ENCODE measurements at regions not wholly inside any gene's neighbourhood (a gene's known extent, or its start where the extent isn't known, plus 50 kb on each side); places are given as distances from the start of the nearest gene placed in this dataset.
"Not testable (repeated sequence)": the region's sequence is repeated elsewhere in the genome, so short reads cannot be mapped to it uniquely, and the experiment has no call there.

- Histone ChIP-seq H3K36me3 (no peaks in the 10 kb centered on the region), H3K4me3 (no peak overlapping the region), H3K9me3 (peaks cover 0 to 10% (median 6%) of the 10 kb centered on the region in 4 donors), H3K27me3 (no peaks in the 10 kb centered on the region), H3K4me1 (no peaks in the 10 kb centered on the region), H3K27ac (no peak overlapping the region)
- 87 to 94% methylated on average over 3 of the region's 3 CpGs for WGBS, 2 donors
- no peak for ATAC-seq (ENCODE audit: low FRiP score in 2 of 2)
- DNase-seq, result no peak
- TF ChIP-seq EP300 (IDR thresholded peaks at IDR 0.05) (no peak), POLR2AphosphoS5 (IDR thresholded peaks at IDR 0.05) (no peak), POLR2A (IDR thresholded peaks at IDR 0.05) (no peak), CTCF (IDR thresholded peaks at IDR 0.05) (no peak)
Measured at GRCh38 chr17:27181935-27182334, 112.0 kb upstream of the WSB1 start.

GRCh38 chr17:27197505-27197904 lies 96.4 kb upstream of the WSB1 start:
- peak in 3 of 6 experiments; percentile 19 to 38 (median 33) for TF ChIP-seq CTCF (IDR thresholded peaks at IDR 0.05)
- not testable (repeated sequence) for H3K4me1 ChIP-seq; H3K27me3 ChIP-seq; H3K27ac ChIP-seq; H3K36me3 ChIP-seq; DNase-seq; ATAC-seq (ENCODE audit: low FRiP score in 2 of 2); H3K4me3 ChIP-seq; H3K9me3 ChIP-seq
- 33 to 45% methylated on average over 6 of the region's 8 CpGs for WGBS, 2 donors

GRCh38 chr17:27199948-27200347 lies 94.0 kb upstream of the WSB1 start:
- 49 to 56% methylated on average over 4 of the region's 4 CpGs for WGBS, 2 donors
- DNase-seq, result no peak

GRCh38 chr17:27200476-27200875 lies 93.4 kb upstream of the WSB1 start:
- Histone ChIP-seq H3K9me3 (peaks cover 0 to 2% (median 0%) of the 10 kb centered on the region in 4 donors), H3K27me3 (no peaks in the 10 kb centered on the region), H3K27ac (no peak overlapping the region), H3K4me1 (no peaks in the 10 kb centered on the region), H3K4me3 (no peak overlapping the region), H3K36me3 (no peaks in the 10 kb centered on the region)
- no peak for ATAC-seq (ENCODE audit: low FRiP score in 2 of 2)
- TF ChIP-seq POLR2AphosphoS5 (IDR thresholded peaks at IDR 0.05), result no peak
- no peak for TF ChIP-seq POLR2A (IDR thresholded peaks at IDR 0.05)
- no peak for TF ChIP-seq CTCF (IDR thresholded peaks at IDR 0.05)
- TF ChIP-seq EP300 (IDR thresholded peaks at IDR 0.05), result no peak
- no peak for DNase-seq

More at GRCh38 chr17:27199948-27200347, 94.0 kb upstream of the WSB1 start:
- Histone ChIP-seq H3K36me3 (no peaks in the 10 kb centered on the region), H3K27me3 (no peaks in the 10 kb centered on the region), H3K27ac (no peak overlapping the region), H3K9me3 (peaks cover 0 to 2% (median 0%) of the 10 kb centered on the region in 4 donors), H3K4me1 (no peaks in the 10 kb centered on the region), H3K4me3 (no peak overlapping the region)
- ATAC-seq (ENCODE audit: low FRiP score in 2 of 2), result no peak
- TF ChIP-seq CTCF (IDR thresholded peaks at IDR 0.05) (no peak), POLR2AphosphoS5 (IDR thresholded peaks at IDR 0.05) (no peak), EP300 (IDR thresholded peaks at IDR 0.05) (no peak), POLR2A (IDR thresholded peaks at IDR 0.05) (no peak)

- no peak for ATAC-seq (ENCODE audit: low FRiP score in 2 of 2)
- DNase-seq, result no peak
- H3K27me3 ChIP-seq, result no peaks in the 10 kb centered on the region
- no peak overlapping the region for H3K4me3 ChIP-seq
- H3K36me3 ChIP-seq, result no peaks in the 10 kb centered on the region
- TF ChIP-seq POLR2AphosphoS5 (IDR thresholded peaks at IDR 0.05) (no peak), EP300 (IDR thresholded peaks at IDR 0.05) (no peak), CTCF (IDR thresholded peaks at IDR 0.05) (no peak), POLR2A (IDR thresholded peaks at IDR 0.05) (no peak)
- no peak overlapping the region for H3K27ac ChIP-seq
- peaks cover 0 to 4% (median 0%) of the 10 kb centered on the region in 4 donors for H3K9me3 ChIP-seq
- H3K4me1 ChIP-seq, result no peaks in the 10 kb centered on the region
- 79 to 83% methylated on average over 3 of the region's 3 CpGs for WGBS, 2 donors
Measured at GRCh38 chr17:27203241-27203640, 90.7 kb upstream of the WSB1 start.

Data from upper lobe of left lung (tissue), 6 donors.